ENCODE measurements at regions not wholly inside any gene's neighbourhood (a gene's known extent, or its start where the extent isn't known, plus 50 kb on each side); places are given as distances from the start of the nearest gene placed in this dataset.

DNA sequence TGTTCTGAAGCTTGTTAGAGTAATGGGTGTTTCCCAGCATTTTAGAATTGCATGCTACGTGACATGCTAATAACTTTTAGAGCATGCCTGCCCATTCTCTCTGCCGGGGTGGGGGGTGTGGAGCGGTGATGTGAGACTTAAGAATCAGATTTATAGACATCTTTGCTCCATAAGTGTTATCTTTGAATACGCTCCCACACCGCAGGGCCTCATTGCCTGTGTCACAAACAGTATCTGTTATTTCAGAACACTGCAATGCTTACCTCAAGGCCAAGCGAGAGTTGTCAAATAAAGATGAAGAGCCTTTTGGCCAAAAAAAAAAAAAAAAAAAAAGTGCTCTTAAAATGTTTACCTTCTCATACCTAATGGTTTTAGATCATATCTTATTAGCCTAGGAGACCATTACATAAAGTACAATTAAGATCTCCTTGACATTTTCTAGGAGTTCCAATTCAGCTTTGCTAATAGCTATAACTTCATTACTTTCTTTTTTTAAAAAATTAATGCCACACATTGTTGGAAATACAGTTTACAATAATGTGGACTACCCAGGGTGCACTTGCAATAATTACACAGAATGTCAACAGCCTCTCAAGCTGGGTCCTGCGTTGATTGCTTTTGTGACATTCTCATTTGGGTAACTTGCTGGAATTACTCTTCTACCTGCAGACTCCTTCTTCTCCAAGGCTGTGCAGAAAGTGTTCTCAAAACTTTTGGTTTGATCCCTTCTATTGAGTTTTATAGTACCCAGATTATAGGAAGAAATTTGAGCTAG is 525.3 kb downstream of the KLF12 start:
- Mint-ChIP-seq H3K36me3 (ENCODE audit: low read depth) (no peaks in the 10 kb centered on the region), H3K4me3 (no peak overlapping the region), H3K27ac (no peak overlapping the region), H3K27me3 (no peaks in the 10 kb centered on the region), H3K9me3 (no peaks in the 10 kb centered on the region), H3K4me1 (ENCODE audit: low read depth) (no peaks in the 10 kb centered on the region)
- intact Hi-C loops (cut with micrococcal nuclease): no loop called here
- ChIA-PET CTCF (no interaction called here), POLR2A (interaction anchor here (0.7 kb wide), 1 partner anchor 13 kb away, joined by 3 read pairs; no protein-coding TSS in a partner anchor)
- no peak for DNase-seq
- no peak for ATAC-seq
- TF ChIP-seq, protein P1, sequence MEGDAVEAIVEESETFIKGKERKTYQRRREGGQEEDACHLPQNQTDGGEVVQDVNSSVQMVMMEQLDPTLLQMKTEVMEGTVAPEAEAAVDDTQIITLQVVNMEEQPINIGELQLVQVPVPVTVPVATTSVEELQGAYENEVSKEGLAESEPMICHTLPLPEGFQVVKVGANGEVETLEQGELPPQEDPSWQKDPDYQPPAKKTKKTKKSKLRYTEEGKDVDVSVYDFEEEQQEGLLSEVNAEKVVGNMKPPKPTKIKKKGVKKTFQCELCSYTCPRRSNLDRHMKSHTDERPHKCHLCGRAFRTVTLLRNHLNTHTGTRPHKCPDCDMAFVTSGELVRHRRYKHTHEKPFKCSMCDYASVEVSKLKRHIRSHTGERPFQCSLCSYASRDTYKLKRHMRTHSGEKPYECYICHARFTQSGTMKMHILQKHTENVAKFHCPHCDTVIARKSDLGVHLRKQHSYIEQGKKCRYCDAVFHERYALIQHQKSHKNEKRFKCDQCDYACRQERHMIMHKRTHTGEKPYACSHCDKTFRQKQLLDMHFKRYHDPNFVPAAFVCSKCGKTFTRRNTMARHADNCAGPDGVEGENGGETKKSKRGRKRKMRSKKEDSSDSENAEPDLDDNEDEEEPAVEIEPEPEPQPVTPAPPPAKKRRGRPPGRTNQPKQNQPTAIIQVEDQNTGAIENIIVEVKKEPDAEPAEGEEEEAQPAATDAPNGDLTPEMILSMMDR (IDR thresholded peaks at IDR 0.05): no peak

DNA sequence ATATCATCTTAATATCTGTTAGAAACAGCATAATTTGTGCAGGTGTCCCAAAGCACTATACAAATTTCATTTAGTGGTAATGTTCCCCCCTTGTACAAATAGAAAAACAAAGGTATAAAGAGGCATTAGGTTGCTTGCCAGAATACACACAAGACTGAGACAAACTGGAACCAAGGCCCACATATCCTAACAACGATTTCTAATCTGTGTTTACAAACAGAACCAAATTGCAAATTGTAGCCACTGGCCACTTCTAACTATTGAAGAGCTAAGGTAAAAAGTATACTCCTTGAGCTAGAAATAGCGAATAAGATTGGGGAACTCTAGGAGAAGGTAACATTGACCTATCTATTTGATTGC is 526.1 kb downstream of the KLF12 start:
- Mint-ChIP-seq H3K4me1 (ENCODE audit: low read depth) (no peaks in the 10 kb centered on the region), H3K9me3 (no peaks in the 10 kb centered on the region), H3K27me3 (no peaks in the 10 kb centered on the region), H3K27ac (no peak overlapping the region), H3K4me3 (no peak overlapping the region), H3K36me3 (ENCODE audit: low read depth) (no peaks in the 10 kb centered on the region)
- TF ChIP-seq, protein P1 (IDR thresholded peaks at IDR 0.05): no peak
- intact Hi-C loops (cut with micrococcal nuclease): no loop called here
- CTCF ChIA-PET: no interaction called here
- ATAC-seq (no peak), DNase-seq (no peak)
- POLR2A ChIA-PET: interaction anchor here (0.5 to 0.7 kb wide), 2 partner anchors 12 to 297 kb away, joined by 3 read pairs; no protein-coding TSS in a partner anchor

DNA sequence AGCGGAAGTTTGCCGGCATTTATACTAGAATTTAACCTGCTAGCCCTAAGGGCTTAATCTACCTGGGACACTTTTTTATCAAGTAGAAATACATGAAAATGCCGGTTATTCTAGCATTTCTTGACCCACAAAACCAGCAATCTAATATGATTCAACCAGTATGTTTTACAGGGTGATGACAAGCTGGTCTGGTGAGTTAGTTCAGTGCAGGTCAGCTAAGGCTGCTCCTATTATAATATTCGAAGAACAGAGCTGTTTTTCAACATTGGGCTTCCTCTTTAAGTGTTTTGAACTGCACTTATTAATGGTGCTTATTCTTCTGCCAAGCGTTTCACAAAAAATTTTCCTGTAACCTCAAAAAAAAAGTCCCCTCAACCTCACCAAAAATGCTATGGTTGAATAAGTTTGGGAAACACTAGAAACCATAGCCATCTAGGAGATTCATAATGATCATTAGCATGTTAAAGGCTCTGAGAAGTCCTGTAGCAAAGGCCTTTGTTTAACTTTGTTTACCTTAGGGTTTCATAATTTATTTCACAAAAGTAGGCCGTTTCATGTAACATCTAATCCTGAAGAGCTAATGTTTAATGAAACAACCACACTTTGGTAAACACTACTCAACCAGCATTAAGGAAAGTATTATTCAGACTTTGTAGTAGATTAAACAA is 526.6 kb downstream of the KLF12 start:
- intact Hi-C loops (cut with micrococcal nuclease): no loop called here
- TF ChIP-seq, protein P1 (IDR thresholded peaks at IDR 0.05): no peak
- Mint-ChIP-seq H3K36me3 (ENCODE audit: low read depth) (no peaks in the 10 kb centered on the region), H3K9me3 (no peaks in the 10 kb centered on the region), H3K4me1 (ENCODE audit: low read depth) (no peaks in the 10 kb centered on the region), H3K27ac (no peak overlapping the region), H3K27me3 (no peaks in the 10 kb centered on the region), H3K4me3 (no peak overlapping the region)
- CTCF ChIA-PET: no interaction called here
- DNase-seq (no peak), ATAC-seq (no peak)
- POLR2A ChIA-PET: interaction anchor here (0.5 kb wide), 1 partner anchor 297 kb away, joined by 3 read pairs; no protein-coding TSS in a partner anchor

DNA sequence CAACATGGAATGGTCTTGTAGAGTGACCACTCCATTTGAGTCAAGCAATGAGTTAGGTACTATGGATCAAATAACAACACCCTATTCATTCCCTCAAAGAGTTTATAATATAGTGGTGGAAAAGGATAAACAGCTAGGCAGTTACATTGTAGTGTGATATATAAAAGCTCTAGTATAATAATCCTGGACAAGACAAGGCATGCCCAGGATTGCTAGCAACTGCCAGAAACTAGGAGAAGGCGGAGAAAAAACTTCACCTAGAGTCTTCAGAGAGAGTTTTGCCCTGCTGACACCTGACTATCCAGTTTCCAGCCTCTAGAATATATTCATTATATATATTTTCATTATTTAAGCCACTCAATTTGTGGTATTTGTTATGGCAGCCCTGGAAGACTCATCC is 530.6 kb downstream of the KLF12 start:
- intact Hi-C loops (cut with micrococcal nuclease): no loop called here
- Mint-ChIP-seq H3K4me1 (ENCODE audit: low read depth) (no peaks in the 10 kb centered on the region), H3K36me3 (ENCODE audit: low read depth) (no peaks in the 10 kb centered on the region), H3K27ac (no peak overlapping the region), H3K27me3 (no peaks in the 10 kb centered on the region), H3K4me3 (no peak overlapping the region), H3K9me3 (peaks cover 2% of the 10 kb centered on the region)
- ChIA-PET POLR2A (no interaction called here), CTCF (interaction anchor here (1.1 kb wide), 1 partner anchor 15 kb away, joined by 3 read pairs; no protein-coding TSS in a partner anchor)
- ATAC-seq: no peak
- TF ChIP-seq, protein P1 (IDR thresholded peaks at IDR 0.05): no peak
- no peak for DNase-seq

GRCh38 chr13:73602295-73602694 is 531.9 kb downstream of the KLF12 start:
- H3K27ac Mint-ChIP-seq: no peak overlapping the region
- intact Hi-C loops (cut with micrococcal nuclease): no loop called here
- peaks cover 2% of the 10 kb centered on the region for H3K9me3 Mint-ChIP-seq
- no peaks in the 10 kb centered on the region for H3K36me3 Mint-ChIP-seq (ENCODE audit: low read depth)
- no peak for ATAC-seq
- TF ChIP-seq, protein P1 (IDR thresholded peaks at IDR 0.05): no peak
- DNase-seq: no peak
- ChIA-PET CTCF (no interaction called here), POLR2A (no interaction called here)
- no peaks in the 10 kb centered on the region for H3K4me1 Mint-ChIP-seq (ENCODE audit: low read depth)
- H3K27me3 Mint-ChIP-seq: no peaks in the 10 kb centered on the region
- H3K4me3 Mint-ChIP-seq: no peak overlapping the region
